H1 (cell line): ENCODE measurements at regions not wholly inside any gene's neighbourhood (a gene's known extent, or its start where the extent isn't known, plus 50 kb on each side); places are given as distances from the start of the nearest gene placed in this dataset.

Experiments used
- CTCF ChIA-PET: fragments of 300-600 bp; sonication (Branson Sonifier 250); formaldehyde crosslinking; loops from one replicate; lab custom pipeline; 2021; ENCODE audit not compliant: partially characterized antibody; lab: Charles Lee
- POLR2A ChIA-PET: fragments of 300-600 bp; sonication (Branson Sonifier 250); formaldehyde crosslinking; loops from one replicate; lab custom pipeline; 2021; ENCODE audit warnings: inconsistent platforms; ENCODE audit not compliant: partially characterized antibody; lab: Charles Lee
- DNase-seq, 2 experiments: peaks; one replicate each; pipeline versions ENCODE4 v3.0.0 to v3.0.0-alpha.2; 2010 to 2022; ENCODE audit warnings: low spot score in 2 of 2, low read depth in 1 of 2, mixed read lengths in 1 of 2
- FAIRE-seq: peaks from 2 replicates; lab custom pipeline; 2011; peaks lifted over from hg19 to GRCh38; lab: Jason Lieb, UNC
- H2AFZ ChIP-seq: 2 replicates; pipeline ENCODE4 v1.8.1; 2012; ENCODE audit warnings: low read length, inconsistent platforms
- H2AK5ac ChIP-seq: 2 replicates; pipeline ENCODE4 v1.6.1; 2013; ENCODE audit warnings: low read depth, low read length
- H2BK120ac ChIP-seq: replicated peaks from 2 replicates; pipeline ENCODE3; 2013; ENCODE audit warnings: low read depth, low read length, inconsistent platforms
- H2BK12ac ChIP-seq: 2 replicates; pipeline ENCODE4 v1.6.1; 2013; ENCODE audit warnings: low read depth, low read length
- H2BK15ac ChIP-seq: 2 replicates; pipeline ENCODE4 v1.6.1; 2013; ENCODE audit warnings: low read length
- H2BK20ac ChIP-seq: 2 replicates; pipeline ENCODE4 v1.6.1; 2013; ENCODE audit warnings: low read length
- H2BK5ac ChIP-seq: 2 replicates; pipeline ENCODE4 v1.6.1; 2013; ENCODE audit warnings: low read depth, low read length
- H3K14ac ChIP-seq: 2 replicates; pipeline ENCODE4 v1.6.1; 2013; ENCODE audit warnings: inconsistent platforms; ENCODE audit not compliant: insufficient read length
- H3K18ac ChIP-seq: 2 replicates; pipeline ENCODE4 v1.6.1; 2013; ENCODE audit warnings: low read length; ENCODE audit errors: extremely low read depth
- H3K23ac ChIP-seq: 2 replicates; pipeline ENCODE4 v1.6.1; 2013; ENCODE audit warnings: inconsistent platforms; ENCODE audit not compliant: insufficient read length
- H3K23me2 ChIP-seq: 2 replicates; pipeline ENCODE4 v1.6.1; 2013; ENCODE audit warnings: low read depth, low read length
- H3K27ac ChIP-seq: 2 replicates; pipeline ENCODE4 v1.6.1; 2011; ENCODE audit warnings: low read depth, low read length, inconsistent platforms
- H3K27me3 ChIP-seq, 4 experiments: replicated peaks in 1 of 4; 1 replicate in 1 of 4; 2 replicates in 3 of 4; pipeline versions ENCODE4 v1.6.1 to v1.8.1; 2011 to 2013; ENCODE audit warnings: low read length in 3 of 4, mild to moderate bottlenecking in 3 of 4, inconsistent platforms in 2 of 4, mixed read lengths in 2 of 4, moderate library complexity in 1 of 4; ENCODE audit not compliant: control insufficient read depth in 3 of 4, insufficient read depth in 3 of 4; ENCODE audit errors: extremely low read depth in 1 of 4
- H3K36me3 ChIP-seq, 4 experiments: 2 replicates each; pipeline versions ENCODE4 v1.6.1 to v1.8.1; 2011 to 2013; ENCODE audit warnings: mild to moderate bottlenecking in 4 of 4, low read length in 3 of 4, moderate library complexity in 2 of 4, control low read depth in 1 of 4, inconsistent platforms in 1 of 4; ENCODE audit not compliant: insufficient read depth in 4 of 4, control insufficient read depth in 2 of 4
- H3K4ac ChIP-seq: replicated peaks from 2 replicates; pipeline ENCODE3; 2013; ENCODE audit warnings: low read length, low read depth, mixed read lengths, inconsistent platforms; ENCODE audit not compliant: insufficient read length
- H3K4me1 ChIP-seq, 4 experiments: replicated peaks in 1 of 4; 1 replicate in 1 of 4; 2 replicates in 3 of 4; pipeline versions ENCODE4 v1.6.1 to v1.8.1; 2011 to 2013; ENCODE audit warnings: low read length in 3 of 4, inconsistent platforms in 2 of 4, mixed read lengths in 1 of 4; ENCODE audit not compliant: insufficient read depth in 4 of 4, control insufficient read depth in 3 of 4
- H3K4me2 ChIP-seq, 2 experiments: 2 replicates each; pipeline versions ENCODE4 v1.6.1 to v1.8.1; 2011 to 2013; ENCODE audit warnings: low read depth in 2 of 2, low read length in 2 of 2, control low read depth in 1 of 2, inconsistent platforms in 1 of 2, mild to moderate bottlenecking in 1 of 2; ENCODE audit not compliant: insufficient read depth in 1 of 2
- H3K4me3 ChIP-seq, 4 experiments: fragments of 200-600, 300-600 bp in 1 of 4; sonication (generic), shearing (Covaris generic), sonication (Bioruptor Twin) in 1 of 4; 2 replicates each; pipeline versions ENCODE4 v1.5.1 to v1.8.1; 2011 to 2016; ENCODE audit warnings: low read length in 4 of 4, low read depth in 3 of 4, control low read depth in 2 of 4, inconsistent platforms in 2 of 4, mild to moderate bottlenecking in 2 of 4, mixed read lengths in 1 of 4, moderate library complexity in 1 of 4; ENCODE audit not compliant: insufficient read depth in 2 of 4; ENCODE audit errors: extremely low read depth in 1 of 4
- H3K56ac ChIP-seq: replicated peaks from 2 replicates; pipeline ENCODE3; 2013; ENCODE audit warnings: low read depth, mild to moderate bottlenecking, mixed read lengths, low read length, inconsistent platforms; ENCODE audit not compliant: insufficient read length
- H3K79me1 ChIP-seq: 2 replicates; pipeline ENCODE4 v1.6.1; 2013; ENCODE audit warnings: low read depth, low read length, control low read depth
- H3K79me2 ChIP-seq, 2 experiments: 2 replicates each; pipeline versions ENCODE4 v1.6.1 to v1.8.1; 2012 to 2013; ENCODE audit warnings: low read length in 2 of 2, mild to moderate bottlenecking in 2 of 2, inconsistent platforms in 1 of 2; ENCODE audit not compliant: insufficient read depth in 2 of 2, control insufficient read depth in 1 of 2
- H3K9ac ChIP-seq, 4 experiments: replicated peaks in 1 of 4; 1 replicate in 1 of 4; 2 replicates in 3 of 4; pipeline versions ENCODE4 v1.6.1 to v1.8.1; 2011 to 2013; ENCODE audit warnings: low read depth in 3 of 4, low read length in 3 of 4, control low read depth in 2 of 4, mild to moderate bottlenecking in 2 of 4, moderate library complexity in 2 of 4, inconsistent platforms in 1 of 4; ENCODE audit errors: extremely low read depth in 1 of 4
- H3K9me3 ChIP-seq, 2 experiments: 2 replicates each; pipeline versions ENCODE4 v1.6.1 to v1.8.1; 2012 to 2013; ENCODE audit warnings: mild to moderate bottlenecking in 2 of 2, moderate library complexity in 2 of 2, control low read depth in 1 of 2, inconsistent platforms in 1 of 2, low read depth in 1 of 2, low read length in 1 of 2, mixed read lengths in 1 of 2; ENCODE audit not compliant: insufficient read depth in 2 of 2
- H4K20me1 ChIP-seq, 2 experiments: replicated peaks in 1 of 2; 2 replicates each; pipeline versions ENCODE3 to v1.8.1; 2011 to 2013; ENCODE audit warnings: inconsistent platforms in 2 of 2, low read length in 2 of 2, mild to moderate bottlenecking in 1 of 2; ENCODE audit not compliant: insufficient read depth in 2 of 2, control insufficient read depth in 1 of 2
- H4K5ac ChIP-seq: 2 replicates; pipeline ENCODE4 v1.6.1; 2013; ENCODE audit warnings: low read length, low read depth, mixed read lengths, inconsistent platforms; ENCODE audit not compliant: insufficient read length
- H4K8ac ChIP-seq: 2 replicates; pipeline ENCODE4 v1.8.0; 2013; ENCODE audit warnings: mild to moderate bottlenecking, moderate library complexity, low read length, inconsistent platforms; ENCODE audit not compliant: insufficient read depth; ENCODE audit errors: extremely low read depth
- H4K91ac ChIP-seq: replicated peaks from 2 replicates; pipeline ENCODE3; 2013; ENCODE audit warnings: low read length, mixed read lengths, inconsistent platforms; ENCODE audit not compliant: insufficient read length
- HDAC2 ChIP-seq, 2 experiments: fragments of 300-600 bp in 1 of 2; sonication (generic) in 1 of 2; IDR thresholded peaks; 2 replicates each; pipeline ENCODE4 v1.6.1; 2011 to 2012; ENCODE audit warnings: low read depth in 2 of 2, low read length in 2 of 2, mild to moderate bottlenecking in 2 of 2, moderate library complexity in 2 of 2, borderline replicate concordance in 1 of 2, inconsistent platforms in 1 of 2
- KDM1A ChIP-seq: fragments of 200-600, 300-600 bp; sonication (generic); IDR thresholded peaks from 2 replicates; pipeline ENCODE4 v1.7.1; 2016; ENCODE audit warnings: mild to moderate bottlenecking, low read length, borderline replicate concordance
- TBP ChIP-seq: IDR thresholded peaks from 2 replicates; pipeline ENCODE4 v1.6.1; 2011; ENCODE audit warnings: low read depth, low read length, improper control_type of control experiment
- WGBS, 2 experiments: shearing (Covaris generic) in 1 of 2; methylation state at CpG; one replicate each; pipeline versions ENCODE4 v1.1.6 to v1.1.7; 2013 to 2015; ENCODE audit warnings: low lambda C conversion rate in 2 of 2, mixed read lengths in 2 of 2, inconsistent platforms in 1 of 2, low coverage in 1 of 2, missing lambda C conversion rate in 1 of 2; ENCODE audit not compliant: insufficient replicate concordance in 2 of 2, insufficient coverage in 1 of 2, insufficient read length in 1 of 2; ENCODE audit errors: extremely low coverage in 1 of 2, missing lambda C conversion rate in 1 of 2; 5-methylcytosine and 5-hydroxymethylcytosine counted together

- CTCF ChIA-PET, result interaction anchor here (0.5 to 5.3 kb wide), 5 partner anchors 14 to 340 kb away, joined by 3 to 27 read pairs (median 6); no protein-coding TSS in a partner anchor
- Histone ChIP-seq H3K9me3 (no peaks in the 10 kb centered on the region), H3K14ac (no peak overlapping the region), H3K27me3 (no peaks in the 10 kb centered on the region), H4K5ac (no peak overlapping the region), H3K4me2 (no peak overlapping the region), H4K20me1 (no peaks in the 10 kb centered on the region), H3K9ac (no peak overlapping the region)
- TF ChIP-seq KDM1A, result peak; percentile 54; the same call in 1 of the 2 replicates
- TF ChIP-seq TBP, result no peak
- TF ChIP-seq HDAC2 (IDR thresholded peaks at IDR 0.05; ENCODE audit: borderline replicate concordance in 1 of 2, low read depth in 2 of 2, low read length in 2 of 2), result 0 out of 4 replicates have a peak, but pooled peaks of 1 of the 2 experiments have one; percentile 35
- TF ChIP-seq, all 59 proteins: peak for 2
- Histone ChIP-seq H3K79me1 (no peaks in the 10 kb centered on the region), H3K23me2 (0 out of 2 replicates have a peak, but pooled peaks cover 1% of the 10 kb centered on the region), H3K4ac (no peak overlapping the region), H3K79me2 (no peaks in the 10 kb centered on the region), H3K36me3 (no peaks in the 10 kb centered on the region), H3K56ac (no peak overlapping the region), H2BK5ac (no peak overlapping the region), H3K23ac (no peak overlapping the region), H2AK5ac (no peak overlapping the region), H2BK120ac (no peak overlapping the region), H3K4me1 (peaks cover 0 to 6% (median under 1%) of the 10 kb centered on the region in 4 experiments; a peak in 1 of 7 replicates), H3K4me3 (no peak overlapping the region), H2AFZ (no peak overlapping the region), H2BK12ac (no peak overlapping the region), H3K27ac (no peak overlapping the region), H3K18ac (no peak overlapping the region), H2BK15ac (no peak overlapping the region), H4K91ac (no peak overlapping the region), H2BK20ac (no peak overlapping the region), H4K8ac (no peak overlapping the region)
- WGBS, 2 experiments, result 81% methylated on average over 10 of the region's 10 CpGs; no CpG with 5 or more reads in 1 of the 2 experiments
- POLR2A ChIA-PET, result interaction anchor here (1.6 kb wide), 1 partner anchor 12 kb away, joined by 3 read pairs; no protein-coding TSS in a partner anchor
- FAIRE-seq (no peak), DNase-seq (no peak)
Measured at GRCh38 chr1:25063591-25064416, 133.7 kb upstream of the RUNX3 start.
